ENCODE measurements at regions not wholly inside any gene's neighbourhood (a gene's known extent, or its start where the extent isn't known, plus 50 kb on each side); places are given as distances from the start of the nearest gene placed in this dataset.
"Not testable (repeated sequence)": the region's sequence is repeated elsewhere in the genome, so short reads cannot be mapped to it uniquely, and the experiment has no call there.

DNA sequence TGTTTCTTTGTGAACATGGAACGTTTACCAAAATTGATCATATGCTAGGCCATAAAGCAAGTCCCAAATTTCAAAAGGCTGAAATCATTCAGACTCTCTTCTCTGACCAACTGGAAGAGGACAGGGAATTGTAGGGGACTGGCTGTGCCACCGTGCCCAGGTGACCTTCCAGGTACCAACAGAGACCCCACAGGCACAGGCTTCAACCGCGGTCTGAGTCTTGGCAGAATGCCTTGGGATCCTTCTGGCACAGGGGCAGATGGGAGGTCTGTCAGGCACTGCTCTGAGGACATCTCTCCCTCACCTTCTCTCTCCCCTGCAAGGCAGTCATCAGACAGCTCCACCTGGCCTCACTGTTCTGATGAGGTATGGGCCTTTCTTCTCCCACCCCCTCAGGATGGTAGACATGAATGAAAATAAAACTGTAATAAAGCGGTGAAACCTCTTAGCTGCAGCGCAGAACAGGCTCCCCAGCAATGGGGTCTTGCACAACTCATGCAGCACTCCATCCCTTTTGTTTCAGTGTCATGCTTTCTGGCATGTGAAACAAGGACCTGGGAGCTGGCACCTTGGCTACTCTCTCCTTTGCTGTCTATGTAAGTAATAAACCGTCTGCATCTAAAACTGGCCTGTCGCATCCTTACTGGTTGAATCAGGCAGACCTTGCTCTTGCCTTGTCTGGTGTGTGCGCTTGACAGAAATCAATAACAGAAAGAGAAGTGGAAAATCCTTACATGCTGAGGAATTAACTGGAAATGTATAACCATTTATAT lies 289.2 kb downstream of the KLF13 start:
- Histone ChIP-seq H3K4me3 (no peak overlapping the region), H3K36me3 (no peaks in the 10 kb centered on the region), H3K9me3 (no peaks in the 10 kb centered on the region), H3K27me3 (no peaks in the 10 kb centered on the region)
- no peak for DNase-seq

DNA sequence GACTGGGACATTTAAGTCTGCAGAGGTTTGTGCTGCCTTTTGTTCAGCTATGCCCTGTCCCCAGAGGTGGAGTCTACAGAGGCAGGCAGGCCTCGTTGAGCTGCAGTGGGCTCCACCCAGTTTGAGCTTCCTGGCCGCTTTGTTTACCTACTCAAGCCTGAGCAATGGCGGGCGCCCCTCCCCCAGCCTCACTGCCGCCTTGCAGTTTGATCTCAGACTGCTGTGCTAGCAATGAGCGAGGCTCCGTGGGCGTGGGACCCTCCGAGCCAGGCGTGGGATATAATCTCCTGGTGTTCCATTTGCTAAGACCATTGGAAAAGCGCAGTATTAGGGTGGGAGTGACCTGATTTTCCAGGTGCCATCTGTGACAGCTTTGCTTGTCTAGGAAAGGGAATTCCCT lies 296.7 kb downstream of the KLF13 start:
- H3K36me3 ChIP-seq, H3K9me3 ChIP-seq, H3K4me3 ChIP-seq, DNase-seq, H3K27me3 ChIP-seq: not testable (repeated sequence)

DNA sequence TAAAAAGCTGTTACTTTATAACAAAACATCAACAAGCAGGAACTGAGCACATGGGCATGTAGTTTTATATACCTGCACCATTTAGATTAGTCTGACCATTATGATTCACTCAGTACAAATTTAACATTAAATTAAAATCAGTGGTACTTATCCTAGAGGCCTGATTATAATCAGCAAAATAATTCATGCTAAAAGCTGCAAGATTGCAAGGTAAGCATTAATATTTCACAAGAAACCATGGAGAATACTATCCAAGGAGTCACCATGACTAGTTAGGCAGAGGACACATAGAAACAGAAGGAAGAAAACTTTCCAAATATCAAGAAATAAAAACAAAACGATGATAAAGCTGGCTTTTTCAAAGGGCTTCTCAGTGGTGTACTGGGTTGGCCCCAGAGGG lies 297.5 kb downstream of the KLF13 start:
- H3K9me3 ChIP-seq, H3K27me3 ChIP-seq, DNase-seq, H3K36me3 ChIP-seq, H3K4me3 ChIP-seq: not testable (repeated sequence)

DNA sequence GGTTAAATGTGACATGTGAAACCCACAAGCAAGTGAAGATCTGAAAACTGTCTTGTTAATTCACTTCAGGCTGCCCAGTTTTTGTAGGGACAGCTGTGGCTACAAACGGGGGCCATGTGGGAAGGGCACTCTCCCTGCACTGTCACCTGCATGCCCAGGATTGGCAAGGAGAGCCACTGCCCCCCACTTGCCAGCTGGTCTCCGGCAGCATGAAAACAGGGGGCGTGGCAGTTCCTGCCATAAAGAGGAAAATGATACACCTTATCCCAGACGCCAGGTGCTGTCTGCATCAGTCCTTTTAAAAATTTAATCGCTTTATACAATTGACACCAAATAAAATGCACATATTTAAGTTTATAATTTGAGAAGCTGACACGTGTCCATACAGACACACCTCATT lies 309.1 kb downstream of the KLF13 start:
- DNase-seq, H3K9me3 ChIP-seq, H3K27me3 ChIP-seq, H3K36me3 ChIP-seq, H3K4me3 ChIP-seq: not testable (repeated sequence)

DNA sequence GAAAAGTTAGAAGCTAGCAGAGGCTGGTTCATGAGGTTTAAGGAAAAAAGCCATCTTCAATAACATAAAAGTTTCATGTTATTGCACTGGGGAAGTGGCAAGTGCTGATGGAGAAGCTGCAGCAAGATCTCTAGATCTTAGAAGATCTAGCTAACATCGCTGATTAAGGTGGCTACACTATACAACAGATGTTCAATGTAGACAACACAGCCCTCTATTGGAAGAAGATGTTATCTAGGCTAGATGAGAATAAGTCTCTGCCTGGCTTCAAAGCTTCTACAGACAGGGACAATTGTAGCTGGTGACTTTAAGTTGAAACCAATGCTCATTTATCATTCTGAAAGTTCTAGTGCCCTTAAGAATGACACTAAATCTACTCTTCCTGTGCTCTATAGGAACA lies 310.3 kb downstream of the KLF13 start:
- not testable (repeated sequence) for DNase-seq, H3K27me3 ChIP-seq, H3K9me3 ChIP-seq, H3K4me3 ChIP-seq, H3K36me3 ChIP-seq

DNA sequence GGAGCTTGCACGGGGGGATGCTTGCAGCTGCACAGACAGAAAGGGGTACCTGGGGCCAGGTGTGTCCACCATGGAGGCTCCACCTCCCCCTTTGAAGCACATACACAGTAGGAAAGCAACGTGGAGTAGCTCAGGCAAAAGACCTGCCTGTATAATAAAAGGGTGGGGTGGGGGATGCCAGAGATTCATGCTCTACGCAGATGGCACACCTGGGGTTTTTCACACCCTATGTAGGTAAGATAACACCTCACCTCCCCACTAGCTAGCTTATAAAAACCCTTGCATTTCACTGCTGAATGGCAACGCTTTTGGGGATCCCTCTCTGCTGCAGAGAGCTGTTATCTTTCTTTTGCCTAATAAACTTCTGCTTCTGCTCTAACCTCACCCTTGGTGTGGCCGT lies 317.3 kb downstream of the KLF13 start:
- DNase-seq, H3K4me3 ChIP-seq, H3K27me3 ChIP-seq, H3K36me3 ChIP-seq, H3K9me3 ChIP-seq: not testable (repeated sequence)

DNA sequence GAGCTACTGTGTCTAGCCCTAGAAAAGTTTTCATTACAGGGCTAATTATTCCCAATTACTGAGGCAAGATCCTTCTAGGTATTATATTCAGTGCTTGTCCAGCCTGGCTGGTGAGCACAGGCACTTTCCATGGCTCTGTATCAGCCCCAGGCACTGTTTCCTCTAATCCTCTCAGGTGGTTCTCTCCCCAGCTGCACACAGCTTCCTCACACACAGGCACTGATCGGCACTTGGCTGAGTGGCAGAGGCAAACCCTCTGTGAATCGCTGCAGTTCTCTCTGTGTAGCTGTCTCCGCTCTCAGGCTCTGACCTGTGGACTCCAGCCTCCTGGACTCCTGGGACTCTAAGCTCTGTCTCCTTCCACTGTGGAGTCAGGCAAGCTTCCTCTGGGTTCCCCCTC lies 318.1 kb downstream of the KLF13 start:
- not testable (repeated sequence) for H3K27me3 ChIP-seq, H3K4me3 ChIP-seq, DNase-seq, H3K36me3 ChIP-seq, H3K9me3 ChIP-seq

DNA sequence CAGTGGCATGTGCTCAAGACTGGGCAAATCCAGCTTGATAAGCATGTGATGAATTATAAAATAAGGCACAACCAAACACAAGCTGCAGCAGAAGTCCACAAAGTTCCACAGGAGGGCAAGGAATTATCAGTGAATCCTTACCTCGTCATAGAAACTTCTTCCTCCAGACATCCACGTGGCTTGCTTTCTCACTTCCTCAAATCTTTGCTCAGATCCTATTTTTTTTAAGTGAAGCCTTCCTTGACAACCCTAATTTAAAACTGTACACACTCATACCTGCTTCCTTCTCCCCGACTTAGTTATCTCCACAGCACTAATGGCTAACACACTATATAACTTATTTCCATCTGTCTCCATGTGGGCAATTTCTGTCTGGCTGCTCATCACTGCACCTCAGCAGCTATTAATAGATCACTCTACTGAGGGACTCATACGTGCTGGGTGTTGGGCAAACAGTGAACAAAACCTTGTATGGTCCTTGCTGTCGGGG lies 320.7 kb downstream of the KLF13 start:
- not testable (repeated sequence) for DNase-seq, H3K36me3 ChIP-seq, H3K4me3 ChIP-seq, H3K9me3 ChIP-seq, H3K27me3 ChIP-seq

DNA sequence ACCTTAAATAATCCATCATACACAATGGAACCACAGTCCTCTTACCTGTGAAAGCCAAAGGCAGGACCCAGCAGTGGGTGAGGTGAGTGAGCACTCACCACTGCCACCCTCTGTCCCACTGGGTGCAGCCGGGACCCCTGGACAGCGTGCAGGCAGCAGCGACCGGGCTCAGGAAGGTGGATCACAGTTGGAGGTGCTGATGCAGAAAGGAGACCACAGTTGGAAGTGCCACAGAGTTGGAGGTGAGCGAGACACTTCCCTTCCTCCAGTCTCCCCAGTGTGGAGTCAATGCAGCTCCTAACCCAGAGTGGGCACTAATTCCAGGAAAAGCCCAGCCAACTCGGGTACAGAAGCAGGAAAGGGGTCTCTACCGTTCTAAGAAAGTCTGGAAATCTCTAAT lies 323.0 kb downstream of the KLF13 start:
- not testable (repeated sequence) for H3K4me3 ChIP-seq

DNA sequence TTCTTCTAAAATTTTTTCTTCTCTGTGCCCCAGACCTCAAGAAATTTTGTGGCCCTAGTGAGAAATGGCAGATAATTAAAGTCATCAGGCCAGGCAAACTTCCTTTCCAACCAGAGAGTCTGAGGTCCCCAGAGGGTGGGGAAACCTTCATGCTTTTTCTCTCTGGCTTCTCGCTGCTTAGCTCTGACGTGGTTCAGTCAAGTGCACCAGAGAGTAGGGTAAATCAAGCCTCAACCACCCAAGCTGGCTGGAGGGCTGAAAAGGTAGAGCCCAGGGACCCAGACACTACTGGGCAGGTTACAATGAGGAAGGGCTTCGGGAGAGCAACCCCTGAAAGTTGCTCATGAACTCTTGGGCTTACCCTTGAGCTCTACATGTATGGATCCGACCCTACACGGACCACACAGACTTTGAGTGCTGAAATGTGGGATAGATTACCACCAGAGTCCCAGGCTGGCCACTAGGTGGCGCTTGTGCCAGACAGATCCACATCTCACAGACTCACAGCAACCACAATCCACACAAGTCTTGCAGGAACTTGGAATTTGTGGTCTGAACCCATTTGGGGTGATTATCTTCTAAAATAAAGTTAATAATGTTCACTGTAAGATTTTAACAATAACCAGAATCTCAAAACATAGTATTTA lies 323.5 kb downstream of the KLF13 start:
- not testable (repeated sequence) for H3K27me3 ChIP-seq, H3K4me3 ChIP-seq, H3K9me3 ChIP-seq, H3K36me3 ChIP-seq
- peak; percentile 34 for DNase-seq

More for the DNA sequence above, 323.0 kb downstream of the KLF13 start:
- H3K36me3 ChIP-seq, H3K27me3 ChIP-seq, H3K9me3 ChIP-seq, DNase-seq: not testable (repeated sequence)

DNA sequence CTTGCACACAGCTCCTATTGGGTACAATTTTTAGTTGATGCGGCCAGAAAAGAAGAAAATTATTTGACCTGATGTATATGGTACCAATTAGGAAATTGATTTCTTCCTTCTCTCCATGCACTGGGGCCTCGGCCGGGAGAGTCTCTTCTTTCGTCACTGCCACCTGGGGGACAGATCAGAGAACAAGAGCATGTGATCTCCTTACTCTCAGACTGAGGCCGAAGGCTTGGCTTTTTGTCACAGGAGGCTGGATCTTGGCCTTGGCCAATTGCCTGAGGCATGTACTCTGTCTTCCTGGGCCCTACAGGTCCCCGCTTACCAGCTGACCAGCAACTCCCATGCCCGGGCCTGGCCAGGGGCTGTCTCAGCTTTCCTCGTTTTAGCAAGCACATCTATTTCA lies 330.3 kb downstream of the KLF13 start:
- H3K36me3 ChIP-seq = not testable (repeated sequence)

DNA sequence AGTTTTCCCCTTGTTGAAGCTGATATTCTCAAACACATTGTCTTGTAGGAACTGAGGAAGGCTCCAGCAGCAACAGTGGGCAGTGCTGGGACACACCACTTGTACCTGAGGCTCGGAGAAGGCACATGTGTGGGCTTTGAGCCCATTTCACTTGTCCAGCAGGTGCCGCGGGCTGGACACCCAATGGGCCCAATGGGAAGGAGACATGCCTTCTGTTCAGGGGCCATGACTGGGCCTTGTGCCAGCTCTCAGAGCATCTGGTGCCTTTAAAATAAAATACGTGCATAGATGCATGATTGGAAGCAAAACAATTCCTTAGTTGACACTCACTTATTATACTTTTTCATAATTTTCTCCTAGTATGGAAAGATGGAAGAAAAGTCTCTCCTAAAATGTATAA lies 334.2 kb downstream of the KLF13 start:
- no peak overlapping the region for H3K4me3 ChIP-seq
- no peak for DNase-seq
- no peaks in the 10 kb centered on the region for H3K27me3 ChIP-seq
- no peaks in the 10 kb centered on the region for H3K9me3 ChIP-seq
- H3K36me3 ChIP-seq = no peaks in the 10 kb centered on the region

More for the DNA sequence above, 330.3 kb downstream of the KLF13 start:
- not testable (repeated sequence) for H3K4me3 ChIP-seq, H3K9me3 ChIP-seq, H3K27me3 ChIP-seq, DNase-seq

DNA sequence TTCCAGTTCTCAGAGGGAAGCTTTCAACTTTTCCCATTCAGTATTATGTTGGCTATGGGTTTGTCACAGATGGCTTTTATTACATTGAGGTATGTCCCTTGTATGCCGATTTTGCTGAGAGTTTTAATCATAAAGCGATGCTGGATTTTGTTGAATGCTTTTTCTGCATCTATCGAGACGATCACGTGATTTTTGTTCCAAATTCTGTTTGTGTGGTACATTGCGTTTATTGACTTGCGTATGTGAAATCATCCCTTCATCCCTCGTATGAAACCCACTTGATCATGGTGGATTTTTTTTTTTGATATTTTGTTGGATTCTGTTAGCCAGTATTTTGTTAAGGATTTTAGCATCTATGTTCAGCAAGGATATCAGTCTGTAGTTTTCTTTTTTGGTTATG lies 339.1 kb downstream of the KLF13 start:
- not testable (repeated sequence) for H3K27me3 ChIP-seq, DNase-seq, H3K4me3 ChIP-seq, H3K9me3 ChIP-seq, H3K36me3 ChIP-seq

DNA sequence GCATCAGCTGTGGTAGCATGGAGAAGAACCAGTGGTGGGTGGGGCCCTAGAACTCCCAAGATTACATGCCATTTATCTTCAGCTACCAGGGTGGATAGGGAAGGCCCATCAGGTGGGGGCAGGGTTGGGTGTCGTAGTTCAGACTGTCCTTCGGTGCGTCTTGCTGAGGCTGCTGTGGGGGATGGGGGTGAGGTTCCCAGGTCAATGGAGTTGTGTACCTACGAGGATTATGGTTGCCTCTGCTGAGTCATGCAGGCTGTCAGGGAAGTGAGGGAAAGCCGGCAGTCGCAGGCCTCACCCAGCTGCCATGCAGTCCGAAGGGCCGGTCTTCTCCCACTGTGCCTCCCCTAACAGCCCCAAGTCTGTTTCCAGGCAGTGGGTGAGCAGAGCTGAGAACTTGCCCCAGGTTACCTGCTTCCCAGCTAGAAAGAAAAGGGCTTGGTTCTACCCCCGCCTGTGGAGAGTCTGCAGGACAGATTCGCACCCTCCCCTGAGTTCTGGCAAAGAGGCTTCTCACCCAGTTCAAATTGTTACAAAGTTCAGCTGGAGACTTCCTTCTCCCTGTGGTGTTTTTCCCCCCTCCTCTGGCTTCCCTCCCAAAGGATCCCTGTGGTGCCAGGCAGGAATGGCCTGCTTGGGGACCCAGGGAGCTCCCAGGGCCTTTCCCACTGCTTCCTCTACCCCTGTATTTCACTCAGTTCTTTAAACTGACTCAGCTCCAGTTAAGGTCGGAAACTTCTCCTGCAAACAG lies 342.7 kb downstream of the KLF13 start:
- not testable (repeated sequence) for H3K4me3 ChIP-seq, H3K27me3 ChIP-seq

DNA sequence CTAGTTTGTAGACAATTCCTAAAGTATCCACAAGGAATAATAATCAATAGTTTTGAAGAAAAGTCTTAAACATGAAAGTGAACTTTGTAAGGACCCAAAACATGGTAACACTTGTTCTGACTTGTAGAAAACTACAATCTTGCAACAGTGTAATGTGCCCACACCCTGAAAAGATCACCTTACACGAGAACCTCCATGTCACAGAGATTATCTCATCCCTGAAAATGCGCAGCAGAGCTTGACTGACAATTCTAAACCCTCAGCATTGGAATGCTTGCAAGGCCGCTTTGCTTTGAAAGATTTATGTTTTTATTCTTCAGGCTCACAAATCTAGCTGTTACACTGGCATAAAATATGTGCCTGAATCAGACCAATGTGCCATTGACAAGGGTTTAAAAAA lies 346.6 kb downstream of the KLF13 start:
- not testable (repeated sequence) for DNase-seq, H3K27me3 ChIP-seq, H3K36me3 ChIP-seq, H3K9me3 ChIP-seq, H3K4me3 ChIP-seq

More for the DNA sequence above, 342.7 kb downstream of the KLF13 start:
- not testable (repeated sequence) for H3K36me3 ChIP-seq, H3K9me3 ChIP-seq, DNase-seq

DNA sequence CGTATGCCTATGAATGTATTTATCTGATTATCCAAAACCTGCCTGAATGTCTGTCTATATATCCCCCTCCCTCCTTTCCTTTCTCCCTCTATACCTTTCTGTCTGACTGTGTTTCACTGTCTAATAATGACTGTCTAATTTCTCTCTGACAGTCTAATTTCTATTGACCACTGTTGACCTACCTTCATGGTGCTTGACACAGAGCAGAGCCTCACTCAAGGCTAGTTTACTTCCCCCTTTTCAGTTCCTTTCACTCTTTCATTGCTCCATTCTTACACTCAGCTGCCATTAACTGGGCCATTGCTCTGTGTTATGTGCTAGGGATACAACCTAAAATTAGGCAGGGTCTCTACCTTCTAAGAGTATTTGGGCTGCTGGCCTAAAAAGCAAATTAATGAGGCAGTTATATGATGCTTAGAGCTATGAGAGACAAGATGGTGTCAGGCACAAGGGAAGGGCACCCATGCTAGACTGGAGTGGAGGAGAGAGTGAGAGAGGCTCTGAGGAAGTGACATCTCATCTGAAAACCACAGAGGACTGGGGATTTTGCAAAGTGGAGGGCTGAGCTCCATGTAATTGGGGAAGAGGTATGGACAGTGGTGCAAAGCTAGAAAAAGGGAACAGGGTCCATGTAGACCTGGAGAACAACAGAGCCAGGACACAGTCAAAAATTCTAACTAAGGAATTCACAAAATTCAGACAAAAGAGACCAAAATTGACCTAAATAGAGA lies 348.6 kb upstream of the CHRNA7 start:
- H3K27me3 ChIP-seq, H3K9me3 ChIP-seq, H3K4me3 ChIP-seq, DNase-seq, H3K36me3 ChIP-seq: not testable (repeated sequence)

DNA sequence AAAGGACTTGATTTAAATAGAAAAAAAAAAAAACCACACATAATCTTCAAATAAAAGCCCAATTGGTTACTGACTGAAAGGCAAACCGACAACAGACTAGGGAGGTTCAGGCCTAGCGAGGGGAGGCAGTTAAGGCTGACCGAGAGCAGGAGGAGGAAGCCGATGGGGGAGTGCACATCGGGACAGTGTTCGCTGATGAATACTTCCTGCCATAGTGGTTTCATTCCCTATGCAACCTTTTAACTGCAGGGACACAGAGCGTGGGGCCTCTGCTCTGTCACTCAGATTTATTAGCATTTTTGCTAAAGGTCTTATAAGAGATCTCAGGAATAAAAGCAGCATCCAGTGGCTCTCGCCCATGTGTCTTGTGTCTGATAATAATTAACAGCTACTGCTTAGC lies 343.2 kb upstream of the CHRNA7 start:
- H3K27me3 ChIP-seq, H3K36me3 ChIP-seq, H3K9me3 ChIP-seq, DNase-seq, H3K4me3 ChIP-seq: not testable (repeated sequence)
